ENCODE measurements at regions not wholly inside any gene's neighbourhood (a gene's known extent, or its start where the extent isn't known, plus 50 kb on each side); places are given as distances from the start of the nearest gene placed in this dataset.
"Not testable (repeated sequence)": the region's sequence is repeated elsewhere in the genome, so short reads cannot be mapped to it uniquely, and the experiment has no call there.

DNA sequence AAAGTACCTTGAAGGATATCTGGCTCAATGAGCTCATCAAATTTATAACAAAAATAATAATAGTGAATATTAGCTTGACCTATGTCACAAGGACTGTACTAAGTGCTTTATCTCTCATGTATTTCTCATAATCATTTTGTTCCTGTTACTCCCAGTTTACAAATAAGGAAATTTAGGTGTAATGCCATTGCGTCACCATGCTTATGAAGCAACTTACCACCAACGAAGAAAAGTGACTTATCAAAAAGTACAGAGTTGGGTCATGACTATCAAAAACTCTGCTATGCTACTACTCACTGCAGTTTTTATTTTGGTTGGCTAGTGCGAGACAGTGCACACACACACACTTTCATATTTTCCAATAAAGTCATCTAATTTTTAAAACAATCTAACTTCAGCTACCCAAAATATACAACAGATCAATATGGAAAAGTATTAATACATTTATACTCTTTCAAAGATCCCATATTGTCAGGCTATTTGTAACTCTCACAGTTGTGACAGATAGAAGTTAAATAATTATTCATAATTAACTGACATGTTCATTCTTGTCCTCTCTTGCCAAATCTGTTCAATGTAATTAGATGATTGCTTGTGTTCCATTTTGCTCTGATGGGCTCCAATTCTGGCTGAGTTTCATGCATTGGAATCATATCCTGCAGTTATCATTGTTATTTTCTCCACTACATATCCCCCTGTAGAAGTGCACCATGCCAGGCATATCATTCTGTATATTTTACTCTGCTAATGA is 119.4 kb downstream of the KCNJ2 start:
- no peak for DNase-seq

DNA sequence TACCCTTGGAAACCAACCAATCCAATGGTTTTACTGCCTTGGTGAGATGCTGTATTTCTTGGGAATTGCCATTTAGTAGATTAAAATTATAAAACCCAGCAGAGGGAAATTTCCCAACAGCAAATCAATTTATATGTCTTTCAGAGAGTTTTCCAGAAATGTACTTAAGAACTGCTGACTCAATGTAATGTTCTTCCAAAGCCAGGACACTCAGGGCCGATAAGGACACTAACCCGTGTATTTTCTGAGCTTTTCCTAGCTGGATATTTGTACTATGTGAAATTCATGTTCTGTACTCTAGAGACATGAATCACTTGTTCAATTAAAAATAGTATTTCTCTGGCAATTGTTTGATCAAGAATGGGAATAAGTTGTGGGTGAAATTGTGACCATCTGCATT is 121.4 kb downstream of the KCNJ2 start:
- DNase-seq, result no peak

DNA sequence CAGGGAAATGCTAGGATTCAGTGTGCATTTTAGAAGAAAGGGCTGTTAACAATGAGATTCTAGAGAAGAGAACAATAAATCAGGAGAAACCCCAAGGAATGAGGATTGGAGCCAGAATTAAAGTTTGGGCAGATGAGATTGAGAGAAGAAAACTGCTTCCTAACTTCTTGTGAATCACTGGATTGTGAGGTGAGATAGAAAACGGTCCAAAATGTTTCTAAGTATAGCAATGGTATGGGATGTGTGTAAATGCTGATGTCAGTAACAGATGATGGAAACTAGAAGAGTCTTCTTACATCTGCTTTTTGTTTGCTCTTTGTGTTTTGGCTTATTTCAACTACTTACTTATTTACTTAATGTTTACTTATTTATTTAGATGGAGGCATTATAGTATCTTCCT is 123.0 kb downstream of the KCNJ2 start:
- no peak for DNase-seq

DNA sequence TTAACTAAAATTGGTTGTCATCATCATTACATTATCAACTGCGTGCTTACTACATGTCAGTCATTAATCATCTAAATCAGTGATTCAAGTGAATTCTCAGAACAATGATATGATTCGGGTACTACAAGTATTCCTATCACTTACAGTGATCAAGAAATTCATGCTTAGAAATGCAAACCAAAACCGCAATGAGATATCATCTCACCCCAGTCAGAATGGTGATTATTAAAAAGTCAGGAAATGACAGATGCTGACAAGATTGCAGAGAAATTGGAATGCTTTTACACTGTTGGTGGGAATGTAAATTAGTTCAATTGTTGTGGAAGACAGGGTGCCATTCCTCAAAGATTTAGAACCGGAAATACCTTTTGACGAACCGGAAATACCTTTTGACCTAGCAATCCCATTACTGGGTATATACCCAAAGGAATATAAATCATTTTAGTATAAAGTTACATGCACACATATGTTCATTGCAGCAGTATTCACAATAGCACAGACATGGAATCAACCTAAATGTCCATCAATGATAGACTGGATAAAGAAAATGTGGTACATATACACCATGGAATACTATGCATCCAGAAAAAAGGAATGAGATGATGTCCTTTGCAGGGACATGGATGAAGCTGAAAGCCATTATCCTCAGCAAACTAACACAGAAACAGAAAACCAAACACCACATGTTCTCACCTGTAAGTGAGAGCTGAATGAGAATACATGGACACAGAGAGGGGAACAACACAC is 124.4 kb downstream of the KCNJ2 start:
- DNase-seq, result not testable (repeated sequence)

DNA sequence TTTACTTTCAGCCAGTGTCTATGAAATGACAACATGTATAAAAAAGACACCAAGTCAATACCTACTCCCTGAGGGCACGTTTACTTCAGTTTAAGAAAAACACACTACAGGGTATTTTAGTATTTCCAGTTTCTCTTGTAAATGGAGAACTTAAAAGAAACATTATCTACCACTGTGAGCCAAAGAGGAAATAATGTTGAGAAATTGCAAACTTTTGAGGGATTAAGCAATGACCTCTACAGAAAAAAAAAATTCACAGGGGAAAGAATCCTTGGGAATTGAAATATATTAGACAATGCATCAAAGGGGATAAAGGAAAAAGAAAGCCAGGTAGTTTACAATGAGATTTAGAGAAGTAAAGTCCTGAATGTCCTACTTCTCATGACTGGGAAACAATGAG is 126.0 kb downstream of the KCNJ2 start:
- no peak for DNase-seq

DNA sequence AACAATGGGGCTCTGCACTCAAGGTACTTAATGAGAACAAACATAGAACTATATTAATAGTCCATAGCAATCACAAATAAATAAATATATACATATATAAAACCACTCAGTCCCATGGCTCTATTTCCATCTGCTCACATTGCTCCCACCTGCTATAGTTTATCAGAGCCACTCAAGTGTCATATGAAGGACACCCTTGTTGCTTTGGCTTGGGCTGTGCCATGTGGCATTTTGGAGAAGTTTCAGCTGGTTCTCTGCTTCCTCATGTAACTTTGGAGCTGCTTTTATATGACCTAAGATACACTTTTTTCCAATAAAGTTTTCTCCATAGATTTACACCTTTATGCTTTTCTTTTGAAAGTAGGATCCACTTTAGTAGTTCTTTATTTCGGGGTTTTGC is 126.4 kb downstream of the KCNJ2 start:
- DNase-seq, result no peak

DNA sequence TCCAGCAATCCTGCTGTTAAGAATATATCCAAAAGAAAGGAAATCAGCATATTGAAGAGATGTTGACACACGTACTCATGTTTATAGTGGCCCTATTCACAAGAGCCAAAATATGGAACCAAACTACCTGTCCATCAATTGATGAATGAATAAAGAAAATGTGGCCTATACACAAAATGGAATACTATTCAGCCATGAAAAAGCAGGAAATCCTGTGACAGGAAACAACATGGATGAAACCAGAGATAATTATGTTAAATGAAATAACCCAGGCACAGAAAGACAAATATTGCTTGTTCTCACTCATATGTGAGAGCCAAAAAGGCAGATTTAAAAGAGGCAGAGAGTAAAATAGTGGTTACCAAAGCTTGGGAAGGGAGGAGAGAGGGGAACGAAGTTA is 127.1 kb downstream of the KCNJ2 start:
- no peak for DNase-seq

DNA sequence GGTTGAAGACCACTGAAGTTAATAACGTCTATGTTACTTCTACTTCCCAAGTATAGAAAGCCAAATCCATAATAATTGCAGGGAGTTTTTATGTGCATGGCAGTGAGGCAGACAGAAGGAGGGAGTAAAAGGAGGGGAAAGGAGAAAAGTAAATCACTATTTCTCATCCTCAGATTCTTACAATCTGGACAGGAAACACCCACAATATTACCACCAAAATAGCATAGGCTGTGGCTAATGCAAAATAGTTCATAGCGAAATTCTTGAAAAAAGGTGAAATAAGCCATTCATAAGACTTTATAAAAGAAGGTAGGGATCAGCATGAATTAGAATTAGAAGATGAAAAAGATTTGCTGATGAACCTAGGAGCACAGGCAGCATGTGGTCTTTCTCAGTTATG is 128.1 kb downstream of the KCNJ2 start:
- no peak for DNase-seq

DNA sequence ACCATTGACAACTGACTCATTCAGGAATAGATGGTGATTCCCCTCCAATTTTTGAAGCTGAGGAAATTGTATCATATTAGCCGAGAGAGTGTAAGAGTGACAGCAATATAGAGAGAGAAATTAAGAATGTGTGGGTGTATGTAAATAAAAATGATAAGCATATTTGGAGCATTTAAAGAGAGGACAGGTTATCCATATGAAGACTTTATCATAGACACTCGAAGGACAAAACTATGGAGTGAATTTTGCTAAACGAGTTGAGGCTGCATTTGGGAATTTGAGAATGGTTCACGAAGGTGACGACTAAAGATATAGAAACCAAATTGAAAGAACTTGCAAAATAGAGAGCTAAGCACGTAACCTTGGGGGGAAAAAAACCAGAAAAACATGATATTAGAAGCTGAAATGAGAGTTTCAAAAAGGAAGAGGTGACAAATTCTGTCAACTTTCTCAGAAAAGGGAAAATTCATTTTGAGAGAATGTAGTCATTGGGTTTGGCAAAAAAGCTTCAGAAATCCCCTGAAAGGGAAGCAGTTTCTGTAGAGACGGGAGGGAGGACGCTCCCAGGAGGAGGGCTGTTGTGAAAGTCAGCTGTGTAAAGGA is 129.7 kb downstream of the KCNJ2 start:
- no peak for DNase-seq

DNA sequence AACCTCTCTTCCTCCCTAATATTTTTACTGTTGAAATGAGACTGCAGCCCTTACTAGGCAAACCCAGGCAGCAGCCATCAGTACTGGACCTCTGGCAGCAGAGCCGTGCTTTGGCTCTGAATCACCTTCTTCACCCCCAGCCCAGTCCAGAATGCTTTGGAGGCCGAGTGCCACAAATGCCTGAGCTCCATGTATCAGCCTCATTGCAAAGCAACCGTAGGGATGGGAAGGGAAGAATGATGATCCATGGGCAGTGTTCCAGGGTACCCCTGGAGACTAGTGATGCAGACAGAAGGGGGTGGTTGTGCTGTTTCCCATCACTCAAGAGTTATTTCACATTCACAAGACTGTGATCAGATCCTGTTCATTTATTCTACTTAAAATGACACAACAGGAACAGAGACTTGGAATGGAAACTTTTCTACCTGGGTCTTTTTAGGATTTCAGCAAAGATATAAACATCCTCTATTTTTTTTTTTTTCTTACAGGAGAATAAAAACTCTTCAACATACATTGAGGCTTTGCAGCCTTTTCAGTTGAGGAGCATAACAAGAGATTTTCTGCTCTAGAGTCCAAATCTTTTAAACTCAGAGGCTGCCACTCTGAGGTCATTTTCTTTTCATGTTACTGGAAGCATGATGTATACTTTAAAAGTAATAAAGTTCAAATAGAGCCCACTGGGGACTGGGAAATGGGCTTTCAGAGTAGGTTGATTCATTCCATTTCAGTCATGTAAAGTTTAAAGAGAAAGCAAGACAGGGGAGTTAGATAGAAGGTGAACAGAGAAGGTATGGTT is 138.3 kb downstream of the KCNJ2 start:
- DNase-seq, result no peak

DNA sequence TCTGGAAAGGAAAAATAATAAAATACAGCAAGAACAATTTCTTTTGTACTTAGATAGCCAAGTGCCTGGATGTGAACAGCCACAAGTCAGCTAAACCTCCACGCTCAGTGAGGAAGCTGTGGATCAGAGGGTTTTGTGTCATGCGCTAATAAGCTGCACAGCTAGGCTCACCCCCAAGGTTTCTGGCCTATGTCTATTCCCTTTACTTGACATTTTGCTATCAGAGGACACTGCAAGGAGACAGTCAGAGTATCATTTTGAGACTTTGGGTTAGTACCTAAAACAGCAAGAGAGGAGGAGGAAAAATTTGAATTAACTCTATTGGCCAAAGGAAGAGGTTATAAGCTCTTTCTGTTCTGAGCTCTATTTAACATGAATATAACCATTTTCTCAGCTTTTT is 139.3 kb downstream of the KCNJ2 start:
- DNase-seq, result no peak

DNA sequence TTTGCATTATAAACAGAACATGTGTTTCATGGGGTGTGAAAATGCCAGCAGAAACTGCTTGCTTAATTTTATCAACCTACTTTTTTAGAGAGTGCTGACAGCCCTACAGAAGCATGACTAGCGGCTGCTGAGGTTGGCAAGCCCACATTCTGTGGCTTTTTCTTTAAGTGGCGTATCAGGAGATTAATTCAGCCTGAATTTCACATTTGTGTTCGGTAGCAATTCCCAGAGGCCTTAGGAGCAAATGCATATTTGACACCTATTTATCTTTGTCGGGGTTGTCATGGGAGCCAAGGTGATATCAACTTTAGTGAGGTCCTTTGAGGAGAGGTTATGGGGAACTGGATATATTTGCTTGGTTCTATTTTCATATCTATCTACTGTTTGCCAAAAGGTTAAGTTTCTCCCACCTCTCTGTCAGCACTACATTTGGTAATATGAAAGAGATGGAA is 140.9 kb downstream of the KCNJ2 start:
- no peak for DNase-seq

DNA sequence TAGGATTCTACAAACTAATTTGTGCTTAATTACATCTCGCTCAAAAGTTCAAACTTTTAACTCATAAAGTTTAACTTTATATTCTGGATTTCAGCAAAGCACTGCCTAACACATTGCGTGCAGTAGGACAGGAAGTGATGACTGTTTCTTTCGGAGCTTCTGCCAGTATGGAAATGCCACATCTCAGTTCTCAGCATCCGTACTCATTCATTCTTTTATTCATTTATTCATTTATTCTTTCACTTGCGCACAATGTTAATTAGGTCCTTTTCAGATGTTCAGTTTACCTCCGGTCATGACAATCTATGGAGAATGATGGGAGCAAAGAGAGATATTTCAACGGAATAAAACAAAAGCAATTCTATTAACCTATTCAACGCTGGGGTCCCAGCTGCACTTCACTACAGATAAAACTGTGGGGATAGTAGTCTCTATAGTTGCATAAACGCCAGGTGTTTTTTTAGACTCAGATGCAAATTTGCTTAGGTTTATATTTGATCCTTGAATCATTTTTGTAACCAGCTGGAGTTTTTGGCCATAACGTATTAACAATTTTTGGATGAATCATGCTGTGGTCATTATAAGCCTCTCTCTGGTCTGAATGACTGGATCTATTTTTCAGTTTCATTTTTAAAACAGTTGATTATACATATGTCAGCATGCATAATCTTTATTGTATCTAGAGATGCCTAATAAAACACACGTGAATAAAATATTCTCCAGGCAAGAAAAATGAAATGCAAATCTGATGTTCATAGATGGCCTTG is 143.9 kb downstream of the KCNJ2 start:
- DNase-seq, result no peak

DNA sequence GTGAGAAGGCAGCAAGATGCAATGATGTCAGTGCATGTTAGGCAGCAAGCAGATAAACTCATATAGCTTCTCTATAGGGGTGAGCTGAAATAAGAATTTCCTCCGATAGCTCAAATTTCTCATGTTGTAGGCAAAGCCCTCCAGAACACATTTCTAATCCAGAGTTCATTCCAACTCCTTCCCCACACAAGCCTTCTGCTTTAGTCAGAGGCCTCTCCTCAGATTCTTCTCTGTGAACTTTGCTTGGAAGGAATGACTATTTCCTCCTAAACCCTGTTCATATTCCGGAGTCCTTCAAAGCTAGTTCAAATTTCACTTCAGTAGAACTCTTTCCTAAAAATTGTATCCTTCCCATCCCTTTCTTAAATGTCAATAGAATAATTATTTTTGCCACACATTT is 144.8 kb downstream of the KCNJ2 start:
- DNase-seq, result no peak

DNA sequence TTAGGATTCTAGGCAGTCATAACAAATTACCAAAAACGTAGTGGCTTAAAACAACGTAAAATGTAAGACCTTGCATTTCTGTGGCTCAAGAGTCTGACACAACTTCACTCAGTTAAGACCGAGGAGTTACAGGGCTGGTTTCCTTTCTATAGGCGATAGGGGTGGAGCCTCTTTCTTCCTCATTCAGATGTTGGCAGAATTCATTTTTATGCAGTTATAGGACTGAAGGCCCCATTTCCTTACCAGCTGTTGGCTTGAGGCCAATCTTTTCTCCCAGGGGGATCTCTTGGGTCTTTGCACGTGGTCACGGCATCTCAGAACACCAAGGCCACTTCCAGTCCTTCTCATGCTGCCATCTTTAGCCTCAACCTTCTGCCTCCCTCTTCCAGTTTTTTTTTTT is 145.2 kb downstream of the KCNJ2 start:
- no peak for DNase-seq

DNA sequence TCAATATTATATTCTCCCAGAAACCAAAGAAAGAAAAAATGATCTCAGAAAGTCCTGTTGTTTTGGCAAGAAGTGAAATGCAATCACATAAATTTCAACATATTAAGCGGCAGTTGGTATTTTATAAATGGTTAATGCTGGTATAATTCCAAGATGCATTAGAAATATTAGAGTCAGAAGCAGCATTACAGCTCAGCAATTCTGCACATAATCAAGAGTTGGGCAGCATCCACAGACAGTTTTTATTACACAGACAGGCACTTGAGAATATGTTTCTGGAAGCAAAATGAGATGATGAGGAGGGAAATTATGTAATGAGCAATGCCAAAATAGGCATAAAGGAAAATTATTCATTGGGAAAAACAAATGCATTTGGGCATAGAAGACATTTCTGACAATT is 148.1 kb downstream of the KCNJ2 start:
- DNase-seq, result no peak

DNA sequence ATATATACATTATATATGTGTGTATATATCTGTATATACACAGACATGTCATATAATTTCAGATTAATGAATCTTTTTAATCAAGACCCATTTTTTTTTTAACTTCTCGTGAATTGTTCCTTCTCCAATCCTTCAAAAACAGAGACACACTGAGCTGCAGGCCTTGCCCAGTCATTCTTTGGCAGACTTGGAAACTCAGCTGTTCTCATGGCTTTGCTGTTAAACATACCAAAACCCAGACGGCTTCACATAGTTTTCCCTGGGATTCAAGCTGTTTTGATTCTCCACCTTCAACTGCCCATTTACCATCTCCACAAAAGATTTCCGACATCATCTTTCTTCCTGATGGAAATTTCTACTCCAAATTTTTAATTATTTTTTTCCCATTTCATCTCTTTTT is 148.7 kb downstream of the KCNJ2 start:
- no peak for DNase-seq

DNA sequence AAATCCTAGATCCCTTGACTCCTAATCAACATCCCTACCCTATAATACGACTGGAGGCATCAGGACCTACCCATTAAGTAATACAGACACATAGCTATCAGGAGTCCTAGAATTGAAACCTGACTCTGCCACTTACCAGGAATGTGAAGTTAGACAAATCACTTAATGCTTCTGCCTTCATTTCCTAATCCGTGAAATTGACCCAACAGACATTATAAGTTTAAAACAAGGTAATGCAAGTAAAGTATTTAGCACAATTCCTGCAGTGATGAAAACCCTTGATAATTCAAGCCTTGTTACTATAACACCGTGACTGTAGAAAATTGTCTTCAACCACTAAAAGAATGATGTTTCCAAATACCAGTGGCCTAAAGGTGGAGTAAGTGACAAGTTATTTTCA is 150.2 kb downstream of the KCNJ2 start:
- DNase-seq, result no peak

DNA sequence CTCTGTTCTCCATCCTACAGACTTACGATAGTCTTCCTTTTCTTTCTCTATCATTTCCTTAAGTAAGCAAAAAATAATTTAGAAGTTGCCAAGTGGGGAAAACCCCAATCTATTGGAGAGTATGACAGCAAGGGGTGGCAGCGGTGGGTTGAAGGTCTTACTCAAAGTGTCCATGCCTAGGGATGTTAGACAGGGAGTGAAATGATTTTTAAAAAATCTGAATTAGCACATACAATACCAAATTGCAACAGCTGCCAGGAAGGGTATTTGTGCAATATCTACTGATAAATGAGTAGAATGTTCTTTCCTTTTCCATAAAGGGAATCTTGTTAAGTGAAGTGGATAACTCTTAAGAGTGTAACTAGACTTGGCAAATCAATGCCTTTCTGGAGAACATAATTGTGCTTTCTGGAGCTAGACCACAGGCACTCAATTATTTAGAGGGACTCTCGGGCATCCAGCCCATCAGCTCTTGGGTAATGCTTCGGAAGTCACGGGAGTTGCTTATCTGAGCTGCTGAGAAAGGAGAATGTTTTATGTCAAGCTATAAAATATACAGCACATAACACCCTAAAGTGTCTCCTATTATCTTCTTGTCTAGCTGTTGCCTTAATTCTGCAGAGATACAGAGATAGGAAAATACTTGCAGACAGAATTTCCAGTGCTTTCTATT is 151.5 kb downstream of the KCNJ2 start:
- DNase-seq, result peak; percentile 13

DNA sequence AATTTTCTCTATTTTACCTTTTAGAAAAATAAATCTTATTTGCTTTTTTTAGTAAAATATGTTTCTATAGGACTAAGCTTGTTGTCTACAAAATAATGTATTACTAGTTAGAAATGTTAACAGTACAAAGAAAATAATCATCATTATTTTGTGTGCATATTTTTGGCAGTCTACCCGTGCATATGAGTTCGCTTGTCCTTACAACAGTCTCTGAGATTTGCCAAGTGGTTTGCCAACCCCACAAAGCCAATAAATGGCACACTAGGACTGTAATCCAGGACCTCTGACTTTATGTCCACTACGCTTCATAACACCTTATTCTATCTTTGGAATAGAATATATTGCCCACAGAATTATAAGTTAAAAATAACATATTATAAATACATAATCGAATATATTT is 152.0 kb downstream of the KCNJ2 start:
- no peak for DNase-seq

DNA sequence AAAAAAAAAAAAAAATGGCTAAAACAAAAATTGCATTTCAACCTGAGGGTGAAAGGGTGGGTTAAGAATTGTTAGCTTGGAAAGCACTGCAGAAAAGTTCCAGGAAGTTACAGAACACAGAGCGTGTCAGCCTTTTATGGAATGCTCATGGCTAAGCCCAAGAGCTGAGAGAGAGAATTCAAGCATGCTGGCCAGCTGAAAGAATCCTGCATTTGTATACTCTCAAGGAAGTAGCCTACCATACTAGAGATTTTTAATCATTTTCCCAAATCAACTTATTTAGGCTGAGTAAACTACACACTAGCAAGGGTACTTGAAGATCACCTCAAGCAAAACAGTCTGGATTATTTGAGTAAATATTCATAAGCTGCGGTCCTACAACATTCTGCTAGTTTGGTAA is 153.9 kb downstream of the KCNJ2 start:
- no peak for DNase-seq

DNA sequence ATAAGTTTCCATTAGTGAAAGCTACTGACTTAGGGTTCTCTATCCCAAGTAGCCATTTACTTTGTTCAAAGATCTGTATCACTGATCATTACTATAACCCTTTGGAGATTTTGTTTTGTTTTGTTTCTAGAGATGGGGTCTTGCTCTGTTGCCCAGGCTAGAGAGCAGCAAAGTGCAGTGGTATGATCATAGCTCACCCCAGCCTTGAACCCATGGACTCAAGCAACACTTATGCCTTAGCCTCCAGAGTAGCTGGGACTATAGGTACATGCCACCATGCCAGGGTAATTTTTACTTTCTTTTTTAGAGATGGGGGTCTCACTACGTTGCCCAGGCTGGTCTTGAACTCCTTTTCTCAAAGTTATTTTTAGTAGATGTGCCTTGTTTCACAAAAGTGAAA is 154.7 kb downstream of the KCNJ2 start:
- no peak for DNase-seq

Measured in NCI-H2227 treated with DMSO at 0.1 percent for 48 hours (cell line).